ENCODE measurements at regions not wholly inside any gene's neighbourhood (a gene's known extent, or its start where the extent isn't known, plus 50 kb on each side); places are given as distances from the start of the nearest gene placed in this dataset.
"Not testable (repeated sequence)": the region's sequence is repeated elsewhere in the genome, so short reads cannot be mapped to it uniquely, and the experiment has no call there.

DNA sequence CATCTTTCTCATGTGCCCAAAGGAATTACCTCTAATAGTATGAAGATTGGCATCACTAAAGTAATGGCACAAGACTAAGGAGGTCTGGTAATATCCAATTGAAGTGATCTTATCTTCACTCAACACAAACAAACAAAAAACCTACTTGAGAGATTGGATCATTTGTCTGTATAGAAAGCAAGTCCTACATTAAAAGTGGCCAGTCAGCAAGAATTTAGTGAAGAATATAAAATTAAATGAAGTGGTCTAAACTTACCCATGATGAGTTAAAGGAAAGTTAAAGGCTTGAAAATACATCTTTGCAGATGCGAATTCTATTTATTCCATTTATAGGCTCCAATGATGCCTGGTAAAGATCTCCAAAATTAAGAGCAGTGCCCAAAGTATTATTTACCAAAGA lies 350.3 kb upstream of the PCSK5 start:
- no peak for DNase-seq (ENCODE audit: low read depth)

DNA sequence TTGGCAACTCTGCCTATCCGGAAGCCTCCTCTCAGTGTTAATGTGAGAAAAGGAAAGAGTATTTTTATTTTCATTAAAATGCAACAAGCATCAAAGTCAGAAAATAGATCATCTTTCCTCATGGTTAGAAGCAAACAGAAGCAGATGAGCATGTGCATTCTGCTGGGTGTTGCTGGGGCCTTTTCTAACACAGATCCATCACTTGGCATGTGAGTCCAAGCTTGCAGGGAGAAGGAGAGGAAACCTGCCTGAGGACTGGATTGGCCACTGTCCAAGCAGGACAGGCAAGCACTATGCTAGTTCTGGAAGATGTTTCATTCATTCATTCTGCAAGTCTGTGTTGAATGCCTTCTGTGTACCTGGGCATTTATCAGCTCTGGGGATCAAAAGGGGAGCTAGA lies 348.7 kb upstream of the PCSK5 start:
- no peak for DNase-seq (ENCODE audit: low read depth)

DNA sequence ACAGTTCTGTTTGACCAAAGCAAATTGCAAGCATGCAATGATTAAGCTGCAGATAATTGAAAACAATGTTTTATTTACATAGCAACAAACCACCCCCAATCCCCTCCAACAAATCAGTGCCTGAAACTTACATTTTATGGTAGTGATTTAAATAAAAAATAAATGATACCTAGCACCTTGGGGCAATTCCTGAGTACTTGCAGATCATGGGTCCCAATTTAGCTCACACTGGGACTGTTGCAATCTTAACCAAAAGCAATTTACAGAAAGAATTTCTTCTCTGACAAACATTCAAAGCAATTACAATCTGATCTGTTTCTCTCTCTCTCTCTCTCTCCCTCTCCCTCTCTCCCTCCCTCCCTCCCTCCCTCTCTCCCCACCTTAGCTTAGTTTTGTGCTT lies 345.7 kb upstream of the PCSK5 start:
- DNase-seq (ENCODE audit: low read depth), result no peak

DNA sequence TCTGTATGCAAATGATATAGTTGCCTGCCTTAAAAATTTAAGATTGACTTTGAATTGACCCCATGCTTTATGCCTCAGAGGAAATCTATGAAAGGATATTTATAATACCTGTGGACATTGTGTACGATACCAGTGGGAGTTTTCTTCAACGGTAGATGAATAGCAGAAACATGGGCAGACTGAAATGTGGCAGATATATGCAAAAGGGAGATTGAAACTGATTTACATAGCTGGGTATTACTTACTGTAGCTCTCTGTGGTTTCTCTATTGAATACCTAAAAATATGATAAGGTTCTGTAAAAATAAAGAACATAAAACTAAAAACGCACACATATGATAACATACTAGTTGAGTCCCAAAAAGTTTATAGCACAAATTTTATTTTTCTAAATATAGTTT lies 345.2 kb upstream of the PCSK5 start:
- no peak for DNase-seq (ENCODE audit: low read depth)

DNA sequence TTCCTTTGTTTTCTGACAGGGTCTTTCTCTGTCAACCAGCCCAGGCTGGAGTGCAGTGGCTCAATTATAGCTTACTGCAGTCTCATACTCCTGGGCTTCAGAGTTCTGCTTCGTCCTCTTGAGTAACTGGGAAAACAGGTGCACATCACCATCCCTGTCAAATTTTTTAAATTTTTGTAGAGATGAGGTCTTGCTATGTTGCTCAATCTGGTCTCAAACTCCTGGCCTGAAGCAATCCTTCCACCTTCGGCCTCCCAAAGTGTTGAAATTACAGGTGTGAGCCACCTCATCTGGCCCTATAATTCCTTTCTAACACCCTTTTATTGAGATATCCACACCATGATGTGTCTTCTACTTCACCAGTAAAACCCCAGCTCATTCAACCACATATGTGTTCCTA lies 341.6 kb upstream of the PCSK5 start:
- no peak for DNase-seq (ENCODE audit: low read depth)

DNA sequence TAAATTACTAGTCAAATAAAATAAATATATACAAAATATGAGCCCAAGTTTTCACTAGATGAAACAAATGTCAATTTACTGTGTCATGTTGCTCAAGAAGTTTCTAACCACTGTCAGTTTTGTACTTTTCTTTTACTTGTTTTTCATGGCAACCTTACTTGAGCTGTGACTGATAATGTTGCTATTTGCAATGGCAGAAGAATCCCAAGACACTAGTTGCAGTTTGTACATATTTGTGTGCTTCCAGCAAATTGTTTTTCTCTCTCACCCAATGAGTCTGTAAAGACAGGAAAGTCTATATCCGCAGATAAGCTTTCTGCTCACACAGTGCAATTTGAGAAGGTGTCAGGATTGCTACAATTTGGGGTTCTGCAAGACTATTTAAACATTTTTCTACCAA lies 338.6 kb upstream of the PCSK5 start:
- DNase-seq (ENCODE audit: low read depth), result no peak

DNA sequence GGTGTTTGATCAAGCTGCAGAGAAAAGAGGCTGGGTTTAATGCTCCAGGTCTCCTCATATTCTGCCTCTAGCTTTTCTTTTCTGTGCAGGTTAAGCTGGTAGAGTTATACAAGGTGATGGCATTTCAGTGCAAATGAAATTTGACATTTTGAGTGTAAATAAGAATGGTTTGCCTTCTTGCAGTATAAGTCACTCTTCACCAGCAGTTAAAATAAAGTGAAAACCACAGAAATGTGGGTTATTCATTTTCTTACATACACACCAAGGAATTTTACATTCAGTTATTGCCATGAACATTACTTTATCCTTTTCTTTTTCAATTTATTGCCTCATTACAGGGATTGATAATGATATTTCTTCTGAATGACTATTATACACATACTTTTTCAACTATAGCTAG lies 337.5 kb upstream of the PCSK5 start:
- DNase-seq (ENCODE audit: low read depth), result no peak

DNA sequence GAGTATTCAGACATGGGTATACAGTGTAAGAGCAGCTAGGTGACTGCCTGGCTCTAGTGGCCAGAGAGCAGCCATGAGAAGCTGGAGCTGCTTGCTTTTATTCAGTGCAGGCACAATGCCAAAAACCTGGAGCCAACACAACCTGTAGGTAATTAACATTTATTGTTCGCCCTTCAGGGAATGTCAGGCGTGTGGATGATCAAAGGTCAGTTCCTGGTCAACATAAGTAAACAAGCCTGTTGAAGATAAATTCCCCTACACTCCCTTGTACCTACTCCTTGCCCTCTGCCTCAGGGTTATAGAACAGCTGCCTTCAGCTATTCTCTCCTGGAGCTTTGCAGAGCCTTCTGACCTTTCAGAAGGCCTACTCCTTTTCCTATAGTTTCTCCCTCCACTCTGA lies 323.7 kb upstream of the PCSK5 start:
- not testable (repeated sequence) for DNase-seq (ENCODE audit: low read depth)

DNA sequence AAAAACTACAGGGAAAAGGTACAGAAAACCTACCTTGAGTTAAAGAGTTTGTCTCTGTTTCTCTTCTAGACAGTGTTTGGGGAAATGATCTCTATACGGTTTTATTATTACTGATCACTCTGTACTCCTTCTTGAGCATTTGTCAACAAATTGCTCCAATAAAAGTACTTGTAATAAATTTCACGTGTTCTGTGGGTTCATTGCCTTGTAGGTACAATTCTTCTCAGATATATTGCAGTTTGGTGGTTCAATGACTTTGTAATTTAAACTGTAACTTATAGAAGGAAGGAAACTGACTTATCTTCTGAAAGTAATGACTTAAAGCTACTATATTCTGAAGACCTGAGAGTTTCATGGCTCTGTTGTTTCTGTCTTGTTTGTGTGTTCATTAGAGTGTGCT lies 319.9 kb upstream of the PCSK5 start:
- DNase-seq (ENCODE audit: low read depth), result no peak

DNA sequence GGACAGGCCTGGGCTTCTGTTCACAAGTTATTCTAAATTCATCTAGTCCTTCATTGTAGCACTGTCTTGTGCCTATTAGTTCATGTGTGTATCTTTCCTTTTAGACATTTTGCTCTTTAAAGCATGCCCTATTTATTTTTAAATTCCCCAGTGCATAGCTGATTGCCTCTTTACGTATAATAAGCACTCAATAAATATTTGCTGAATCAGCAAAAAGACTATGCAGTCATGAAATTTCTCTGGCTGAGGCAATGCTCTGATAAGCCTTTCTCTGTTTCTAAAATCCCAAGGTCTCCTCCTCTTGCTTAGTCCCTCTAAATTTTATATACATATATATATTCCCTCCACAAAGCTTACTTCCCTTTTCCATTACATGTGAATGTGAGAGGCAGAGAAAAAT lies 315.9 kb upstream of the PCSK5 start:
- DNase-seq (ENCODE audit: low read depth), result no peak

DNA sequence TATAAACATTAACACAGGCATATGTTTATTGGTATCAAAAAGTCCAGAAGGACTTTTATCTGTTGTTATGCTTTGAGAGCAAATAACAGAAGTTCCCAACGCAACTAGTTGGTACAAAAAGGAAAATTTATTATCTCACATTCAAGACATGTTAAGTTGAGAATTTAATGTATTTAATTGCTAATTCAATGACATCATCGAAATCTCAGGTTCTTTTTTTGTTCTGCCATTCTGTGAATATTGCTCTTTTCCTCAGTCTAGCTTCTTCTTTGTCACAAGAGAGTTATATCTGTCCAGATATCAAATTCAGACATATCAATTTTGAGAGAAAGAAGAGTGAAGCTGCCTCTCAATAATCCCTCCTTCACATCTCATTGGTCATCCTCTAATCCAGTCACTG lies 307.6 kb upstream of the PCSK5 start:
- DNase-seq (ENCODE audit: low read depth), result no peak

DNA sequence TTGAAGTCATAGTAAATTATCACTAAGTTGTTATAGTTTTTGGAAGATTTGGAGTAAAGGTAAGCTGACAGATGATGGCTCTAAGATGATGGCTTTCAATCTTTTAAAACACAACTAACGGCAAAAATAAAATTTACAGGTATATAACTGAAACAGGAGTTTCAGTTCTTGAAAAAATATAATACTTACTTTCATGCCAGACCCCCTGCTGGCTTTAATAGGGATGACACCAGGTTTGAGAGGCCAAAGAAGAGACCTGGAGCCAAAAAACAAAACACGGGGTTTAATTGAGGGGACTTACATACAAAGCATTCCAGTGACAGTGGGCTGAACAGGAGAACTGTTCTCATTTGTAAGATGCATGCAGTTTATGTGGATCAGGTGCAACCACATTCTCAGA lies 301.7 kb upstream of the PCSK5 start:
- no peak for DNase-seq (ENCODE audit: low read depth)

DNA sequence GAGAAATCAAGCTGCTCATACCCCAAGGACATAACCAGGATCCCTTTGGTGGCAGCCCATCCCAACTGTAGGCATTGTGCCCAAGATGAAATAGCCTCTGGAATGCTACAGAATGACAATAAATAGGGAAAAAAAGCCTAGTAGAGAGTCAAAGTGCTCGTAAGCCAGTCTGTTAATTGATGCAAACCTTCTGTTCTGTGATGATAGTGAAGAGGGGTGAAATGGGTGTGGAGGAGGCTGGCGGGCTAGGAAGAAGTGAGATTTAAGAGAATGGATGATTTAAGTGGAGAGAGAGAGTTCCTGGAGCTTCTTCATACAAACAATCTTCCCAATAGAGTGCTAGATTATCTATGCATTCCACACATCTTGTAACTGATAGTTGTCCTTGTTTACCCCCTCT lies 301.0 kb upstream of the PCSK5 start:
- DNase-seq (ENCODE audit: low read depth), result no peak

DNA sequence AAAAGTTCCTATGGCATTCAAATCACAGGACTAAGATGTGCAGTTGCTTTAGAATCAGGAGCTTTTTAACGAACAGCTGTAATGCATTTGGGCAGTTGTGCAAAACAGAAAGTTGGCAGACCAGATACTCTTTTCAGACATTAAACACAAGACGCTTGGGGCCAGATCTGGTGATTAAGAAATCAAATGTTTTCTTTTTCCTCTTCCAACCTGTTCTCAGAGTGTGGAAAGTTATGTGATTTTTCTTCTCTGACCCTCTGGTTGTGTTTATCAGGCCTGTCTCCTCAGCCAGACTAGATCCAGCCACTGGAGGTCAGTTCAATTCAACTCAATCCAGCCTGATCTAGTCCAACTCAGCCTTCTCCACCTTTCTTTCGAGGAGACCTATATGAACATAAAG lies 298.5 kb upstream of the PCSK5 start:
- DNase-seq (ENCODE audit: low read depth), result no peak

DNA sequence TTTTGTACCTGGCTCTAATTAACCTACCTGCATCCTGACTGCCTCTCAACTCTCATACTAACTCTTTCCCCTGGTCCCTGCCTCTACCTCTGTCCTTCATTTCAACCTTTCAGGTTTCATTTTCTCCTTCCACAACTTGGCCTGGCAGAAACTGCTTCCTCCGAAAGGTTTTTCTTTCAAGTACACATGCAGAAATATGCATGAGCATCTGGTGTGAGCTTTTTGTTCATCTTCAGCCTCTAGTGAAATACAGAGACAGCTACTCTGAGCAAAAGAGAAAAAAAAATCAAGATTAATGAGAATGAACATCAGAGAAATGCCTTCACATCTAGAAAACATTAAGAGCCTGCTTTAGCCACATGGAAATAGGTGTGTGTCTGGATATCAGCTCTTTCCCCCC lies 297.9 kb upstream of the PCSK5 start:
- no peak for DNase-seq (ENCODE audit: low read depth)

DNA sequence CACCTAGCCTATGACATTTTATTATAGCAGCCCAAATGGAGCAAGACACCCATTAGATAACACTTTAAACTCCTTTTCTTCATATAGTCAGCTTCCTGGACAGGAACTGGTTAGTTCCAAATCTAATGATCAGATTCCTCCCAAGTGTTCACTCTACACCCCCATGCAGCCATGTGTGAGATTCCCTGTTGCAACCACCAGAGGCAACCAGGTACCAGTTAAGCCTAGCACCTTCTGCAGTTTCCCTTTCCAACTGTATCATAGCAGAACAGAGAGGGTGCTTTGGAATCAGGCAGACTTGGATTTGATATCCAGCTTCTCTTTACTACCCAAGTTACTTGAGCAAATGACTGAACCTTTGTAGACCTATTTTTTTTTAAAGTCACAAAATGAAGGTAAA lies 296.6 kb upstream of the PCSK5 start:
- no peak for DNase-seq (ENCODE audit: low read depth)

DNA sequence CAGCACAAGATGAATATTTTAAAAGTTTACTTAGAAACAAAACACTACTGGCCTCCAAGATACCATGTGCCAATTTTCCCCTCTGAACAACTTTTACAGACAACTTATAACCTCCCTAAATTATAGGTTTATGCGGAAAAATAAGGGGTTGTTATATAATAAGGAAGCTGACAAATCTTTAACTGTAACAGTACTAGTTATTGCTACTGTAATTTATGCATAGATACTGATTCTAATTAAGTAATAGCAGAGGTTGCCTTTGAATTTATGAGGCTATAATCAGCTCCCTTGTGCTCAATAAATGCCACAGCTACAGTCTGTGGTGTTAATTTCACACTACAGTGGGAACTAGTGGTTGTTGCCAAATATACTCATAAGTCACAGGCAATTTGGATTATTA lies 291.3 kb upstream of the PCSK5 start:
- DNase-seq (ENCODE audit: low read depth), result no peak

DNA sequence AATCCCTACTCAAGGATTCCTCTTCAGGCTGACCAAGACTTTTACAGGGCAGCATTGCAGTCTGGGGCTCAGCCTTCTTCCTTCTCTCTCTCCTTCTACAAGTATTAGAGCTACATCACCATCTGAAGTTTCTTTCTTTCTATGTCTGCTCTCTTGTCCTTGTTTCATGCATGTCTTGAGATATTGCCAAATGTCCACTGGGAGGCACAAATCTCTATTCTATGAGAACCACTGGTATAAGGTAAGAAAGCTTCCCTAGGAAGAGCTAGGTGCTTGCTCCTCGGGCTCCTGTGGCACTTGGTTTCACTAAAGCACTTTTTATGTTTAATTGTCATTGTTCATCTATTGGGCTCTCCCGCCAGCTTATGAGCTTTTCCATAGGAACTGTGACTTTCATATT lies 289.2 kb upstream of the PCSK5 start:
- DNase-seq (ENCODE audit: low read depth), result no peak

DNA sequence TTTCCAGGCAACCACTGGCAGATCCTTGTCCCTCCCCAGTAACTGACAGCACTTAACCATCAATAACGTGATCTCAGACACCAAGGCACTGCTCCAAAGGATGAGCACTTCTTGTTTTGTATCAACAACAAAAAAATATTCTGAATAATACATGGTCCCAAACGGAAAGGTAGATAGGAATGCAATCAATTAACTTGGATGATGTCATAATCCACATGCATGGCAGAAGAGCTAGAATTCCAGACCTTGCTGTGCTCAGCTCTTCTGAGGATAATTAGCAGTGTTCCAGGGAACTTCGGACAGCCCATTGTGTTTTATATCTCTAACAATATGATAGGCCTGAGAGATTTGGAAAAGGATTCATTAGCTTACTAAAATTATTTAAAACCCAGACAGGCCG lies 288.4 kb upstream of the PCSK5 start:
- no peak for DNase-seq (ENCODE audit: low read depth)

DNA sequence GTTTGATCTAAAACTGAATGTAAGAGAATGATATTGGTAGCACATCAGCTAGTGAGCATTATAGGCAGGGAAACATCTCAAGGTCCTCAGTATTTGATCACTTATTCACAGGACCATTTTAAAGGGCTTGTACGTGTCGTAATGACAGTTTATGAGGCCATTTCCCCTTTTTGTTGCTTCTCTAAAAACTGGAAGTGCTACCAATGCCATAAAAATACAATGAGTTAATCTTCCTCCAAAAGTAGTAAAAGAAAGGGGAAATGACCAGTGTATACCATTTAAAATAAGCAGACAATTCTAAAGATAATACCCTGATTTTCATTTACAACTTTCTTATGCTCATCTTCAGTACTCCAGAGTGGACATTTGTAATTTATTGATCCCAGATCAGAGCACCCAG lies 285.8 kb upstream of the PCSK5 start:
- DNase-seq (ENCODE audit: low read depth), result no peak

DNA sequence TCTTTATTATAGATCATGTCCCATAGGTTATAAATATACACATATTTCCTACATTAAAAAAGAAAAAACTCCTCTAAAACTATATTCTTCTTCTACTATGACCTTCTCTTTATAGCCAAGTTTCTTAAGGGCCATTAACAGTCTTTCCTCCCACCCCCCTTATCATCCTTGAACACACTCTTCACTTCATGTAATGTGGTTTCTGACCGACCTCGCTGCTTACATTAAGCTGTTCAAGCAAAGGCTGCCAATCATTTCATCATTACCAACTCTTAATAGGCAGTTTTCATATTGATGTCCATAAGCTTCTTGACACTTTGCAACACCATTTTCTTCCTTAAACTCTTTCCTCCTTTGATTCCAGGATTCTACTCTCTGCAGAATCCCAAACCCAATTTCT lies 283.0 kb upstream of the PCSK5 start:
- no peak for DNase-seq (ENCODE audit: low read depth)

DNA sequence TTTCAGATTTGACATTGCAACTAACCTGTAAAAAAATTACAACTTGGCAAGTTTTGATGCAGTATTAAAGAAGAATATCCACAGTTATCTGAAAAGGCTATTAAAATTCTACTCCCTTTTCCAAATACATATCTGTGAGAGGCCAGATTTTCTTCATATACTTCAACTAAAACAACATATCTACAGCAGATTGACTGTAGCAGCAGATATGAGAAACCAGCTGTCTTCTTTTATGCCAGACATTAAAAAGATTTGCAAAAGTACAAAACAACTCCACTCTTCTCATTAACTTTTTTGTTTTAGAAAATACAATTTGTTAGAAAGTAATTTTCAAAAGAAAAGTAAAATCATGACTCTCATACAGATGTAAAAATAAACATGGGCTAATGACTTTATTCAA lies 281.1 kb upstream of the PCSK5 start:
- no peak for DNase-seq (ENCODE audit: low read depth)

DNA sequence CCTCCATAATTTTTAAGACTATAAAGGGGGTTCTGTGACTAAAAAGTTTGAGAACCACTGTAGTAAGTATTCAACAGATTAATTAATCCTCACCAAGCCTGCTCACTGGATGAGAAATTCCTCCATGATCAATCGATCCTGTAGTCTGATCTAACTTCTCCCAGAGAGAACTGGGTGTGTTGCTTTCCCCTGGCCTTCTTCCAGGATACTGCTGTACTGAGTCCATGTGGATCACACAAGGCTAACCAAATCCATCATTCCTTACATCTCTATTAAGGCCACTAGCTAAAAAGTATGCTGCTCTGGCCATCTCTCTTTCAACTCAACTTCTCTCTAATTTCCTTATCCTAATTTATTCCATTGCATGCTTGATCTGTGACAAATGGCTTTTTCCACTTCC lies 280.2 kb upstream of the PCSK5 start:
- no peak for DNase-seq (ENCODE audit: low read depth)

DNA sequence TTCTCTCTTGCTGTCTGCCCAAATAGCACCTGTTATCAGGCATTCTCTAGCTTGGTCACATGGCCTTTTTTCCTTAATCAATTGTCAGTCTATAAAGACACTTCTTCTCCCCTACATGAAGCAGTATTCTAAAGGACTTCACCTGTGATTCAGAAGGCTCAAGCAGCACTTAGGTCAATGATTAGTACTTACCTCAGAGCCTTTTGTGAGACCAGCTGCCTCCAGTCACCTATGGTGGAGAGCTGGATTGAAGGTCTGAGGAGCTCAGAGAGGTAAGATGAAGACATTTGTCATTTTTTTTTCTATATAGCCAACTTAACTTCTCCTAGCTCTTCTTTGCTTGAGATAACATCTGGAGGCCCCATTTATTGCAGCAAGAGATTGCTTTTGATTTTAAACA lies 278.3 kb upstream of the PCSK5 start:
- no peak for DNase-seq (ENCODE audit: low read depth)

DNA sequence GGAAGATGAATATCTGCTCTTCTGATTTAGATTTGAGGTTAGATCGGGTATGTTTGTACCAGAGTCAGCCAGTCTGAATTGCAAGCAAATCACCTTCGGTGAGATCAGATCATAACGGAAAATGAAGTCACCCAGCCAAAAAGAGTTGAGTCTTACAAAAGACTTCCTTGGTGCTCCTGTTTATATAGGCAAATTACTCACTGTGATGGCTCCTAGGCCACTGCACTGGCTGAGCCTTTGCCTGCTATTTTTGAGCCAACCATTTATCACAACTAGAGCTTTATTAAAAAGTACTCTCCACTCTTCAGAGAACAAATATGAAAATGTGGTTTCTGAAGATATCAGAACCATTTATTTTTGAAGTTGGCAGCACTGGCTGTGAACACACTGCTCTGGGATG lies 277.7 kb upstream of the PCSK5 start:
- no peak for DNase-seq (ENCODE audit: low read depth)

DNA sequence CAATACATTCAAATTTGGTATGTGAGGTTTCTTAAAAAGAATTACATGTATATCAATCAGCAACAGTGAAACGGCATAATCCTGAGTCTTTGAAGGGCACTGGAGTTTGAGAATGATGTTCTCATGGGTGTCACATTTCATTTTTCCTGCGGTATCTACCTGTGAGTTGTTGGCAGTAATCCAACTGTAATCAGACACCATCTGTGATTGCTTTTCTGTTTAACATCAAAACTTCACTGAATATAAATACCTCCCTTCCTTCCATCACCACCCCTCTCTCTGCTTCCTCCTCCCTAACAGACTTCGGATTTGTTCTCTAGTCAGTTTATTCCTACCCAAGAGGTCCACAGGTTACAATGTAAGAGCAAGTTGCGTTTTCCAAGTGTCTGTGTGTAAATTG lies 275.2 kb upstream of the PCSK5 start:
- no peak for DNase-seq (ENCODE audit: low read depth)

Measured in stimulated activated CD4-positive, alpha-beta T cell treated with anti-CD3 and anti-CD28 coated beads, Interleukin-2, amount 100 ng/mL, for 4 hours (primary cell).